ENCODE measurements at regions not wholly inside any gene's neighbourhood (a gene's known extent, or its start where the extent isn't known, plus 50 kb on each side); places are given as distances from the start of the nearest gene placed in this dataset.

GRCh38 chr11:30111786-30112185 lies 95.0 kb upstream of the KCNA4 start:
- Histone ChIP-seq H2AFZ (ENCODE audit: low read length) (no peak overlapping the region), H3K4me3 (ENCODE audit: low read depth, low read length, poor library complexity, severe bottlenecking) (no peak overlapping the region), H3K9ac (ENCODE audit: low read length) (no peak overlapping the region), H3K27me3 (ENCODE audit: insufficient read depth, low read length) (no peaks in the 10 kb centered on the region), H3K4me2 (ENCODE audit: low read length) (no peak overlapping the region), H3K4me1 (ENCODE audit: insufficient read depth, low read length, severe bottlenecking) (no peaks in the 10 kb centered on the region), H3K9me2 (ENCODE audit: low read depth, low read length) (no peaks in the 10 kb centered on the region), H3K9me3 (ENCODE audit: low read length) (no peaks in the 10 kb centered on the region), H4K20me1 (ENCODE audit: insufficient read depth, low read length) (no peaks in the 10 kb centered on the region), H3K36me3 (ENCODE audit: insufficient read depth, low read length) (no peaks in the 10 kb centered on the region), H3K79me2 (ENCODE audit: insufficient read depth, low read length) (no peaks in the 10 kb centered on the region), H3F3A (ENCODE audit: insufficient read depth, low read length) (no peaks in the 10 kb centered on the region), H3K27ac (ENCODE audit: low read depth, low read length, poor library complexity, severe bottlenecking) (no peak overlapping the region)
- TF ChIP-seq EZH2 (IDR thresholded peaks at IDR 0.05; ENCODE audit: borderline replicate concordance, low read length): no peak
- TF ChIP-seq, protein P1, sequence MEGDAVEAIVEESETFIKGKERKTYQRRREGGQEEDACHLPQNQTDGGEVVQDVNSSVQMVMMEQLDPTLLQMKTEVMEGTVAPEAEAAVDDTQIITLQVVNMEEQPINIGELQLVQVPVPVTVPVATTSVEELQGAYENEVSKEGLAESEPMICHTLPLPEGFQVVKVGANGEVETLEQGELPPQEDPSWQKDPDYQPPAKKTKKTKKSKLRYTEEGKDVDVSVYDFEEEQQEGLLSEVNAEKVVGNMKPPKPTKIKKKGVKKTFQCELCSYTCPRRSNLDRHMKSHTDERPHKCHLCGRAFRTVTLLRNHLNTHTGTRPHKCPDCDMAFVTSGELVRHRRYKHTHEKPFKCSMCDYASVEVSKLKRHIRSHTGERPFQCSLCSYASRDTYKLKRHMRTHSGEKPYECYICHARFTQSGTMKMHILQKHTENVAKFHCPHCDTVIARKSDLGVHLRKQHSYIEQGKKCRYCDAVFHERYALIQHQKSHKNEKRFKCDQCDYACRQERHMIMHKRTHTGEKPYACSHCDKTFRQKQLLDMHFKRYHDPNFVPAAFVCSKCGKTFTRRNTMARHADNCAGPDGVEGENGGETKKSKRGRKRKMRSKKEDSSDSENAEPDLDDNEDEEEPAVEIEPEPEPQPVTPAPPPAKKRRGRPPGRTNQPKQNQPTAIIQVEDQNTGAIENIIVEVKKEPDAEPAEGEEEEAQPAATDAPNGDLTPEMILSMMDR (IDR thresholded peaks at IDR 0.05; ENCODE audit: low read length): no peak

DNA sequence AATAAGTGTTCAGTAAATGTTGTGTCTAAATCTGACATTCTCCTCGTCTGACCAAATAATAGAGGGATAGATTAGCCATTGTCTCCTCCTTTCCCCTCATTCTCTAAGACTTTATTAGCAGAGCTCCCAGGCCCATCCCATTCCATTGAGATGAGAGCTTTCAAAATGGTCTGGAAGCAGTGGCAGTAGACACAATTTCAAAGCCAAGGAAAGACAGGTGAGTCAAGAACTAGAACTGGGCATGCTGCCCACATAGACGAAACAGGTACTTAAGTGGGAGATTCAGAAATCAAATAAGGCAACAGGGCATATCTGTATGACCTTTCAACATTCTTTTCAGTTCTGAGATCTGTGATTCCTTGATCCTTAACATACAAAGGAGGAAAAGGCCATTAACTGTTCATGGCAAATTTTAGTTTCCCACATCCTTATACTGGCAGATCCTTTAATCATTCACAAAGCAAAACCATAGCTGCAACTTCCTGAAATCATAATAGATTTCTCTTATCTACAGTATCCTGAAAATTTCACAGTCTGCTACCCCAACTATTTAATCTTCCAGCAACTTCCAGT lies 96.6 kb upstream of the KCNA4 start:
- no peak overlapping the region for H3K4me2 ChIP-seq (ENCODE audit: low read length)
- H3F3A ChIP-seq (ENCODE audit: insufficient read depth, low read length): no peaks in the 10 kb centered on the region
- no peak overlapping the region for H2AFZ ChIP-seq (ENCODE audit: low read length)
- no peak overlapping the region for H3K9ac ChIP-seq (ENCODE audit: low read length)
- TF ChIP-seq EZH2 (IDR thresholded peaks at IDR 0.05; ENCODE audit: borderline replicate concordance, low read length): no peak
- TF ChIP-seq, protein P1 (IDR thresholded peaks at IDR 0.05; ENCODE audit: low read length): no peak
- no peaks in the 10 kb centered on the region for H4K20me1 ChIP-seq (ENCODE audit: insufficient read depth, low read length)
- no peaks in the 10 kb centered on the region for H3K4me1 ChIP-seq (ENCODE audit: insufficient read depth, low read length, severe bottlenecking)
- no peak overlapping the region for H3K4me3 ChIP-seq (ENCODE audit: low read depth, low read length, poor library complexity, severe bottlenecking)
- no peaks in the 10 kb centered on the region for H3K36me3 ChIP-seq (ENCODE audit: insufficient read depth, low read length)
- H3K9me3 ChIP-seq (ENCODE audit: low read length): no peaks in the 10 kb centered on the region
- H3K27me3 ChIP-seq (ENCODE audit: insufficient read depth, low read length): no peaks in the 10 kb centered on the region
- no peak overlapping the region for H3K27ac ChIP-seq (ENCODE audit: low read depth, low read length, poor library complexity, severe bottlenecking)
- H3K9me2 ChIP-seq (ENCODE audit: low read depth, low read length): no peaks in the 10 kb centered on the region
- H3K79me2 ChIP-seq (ENCODE audit: insufficient read depth, low read length): no peaks in the 10 kb centered on the region

DNA sequence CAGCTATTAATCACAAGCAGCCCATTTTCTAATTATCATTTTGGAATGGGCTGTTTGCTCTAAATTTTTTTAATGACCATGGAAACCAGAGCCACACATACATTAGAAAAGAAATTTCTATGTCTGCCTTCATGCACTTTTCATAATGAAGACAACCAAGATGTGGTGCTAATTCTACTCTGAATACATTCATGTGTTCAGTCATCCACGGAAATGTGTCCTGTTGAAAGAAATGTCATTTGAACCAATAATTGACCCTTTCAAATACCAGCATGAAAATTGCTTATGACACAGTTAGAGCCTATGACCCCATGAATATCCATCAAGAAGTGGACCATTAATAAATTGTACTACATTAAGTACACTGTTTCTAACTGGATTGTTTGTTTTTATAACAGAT lies 99.7 kb upstream of the KCNA4 start:
- Histone ChIP-seq H3K36me3 (ENCODE audit: insufficient read depth, low read length) (no peaks in the 10 kb centered on the region), H3K4me2 (ENCODE audit: low read length) (no peak overlapping the region), H2AFZ (ENCODE audit: low read length) (no peak overlapping the region), H3K9ac (ENCODE audit: low read length) (no peak overlapping the region), H4K20me1 (ENCODE audit: insufficient read depth, low read length) (no peaks in the 10 kb centered on the region), H3K27me3 (ENCODE audit: insufficient read depth, low read length) (no peaks in the 10 kb centered on the region), H3K4me3 (ENCODE audit: low read depth, low read length, poor library complexity, severe bottlenecking) (no peak overlapping the region), H3F3A (ENCODE audit: insufficient read depth, low read length) (no peaks in the 10 kb centered on the region), H3K4me1 (ENCODE audit: insufficient read depth, low read length, severe bottlenecking) (no peaks in the 10 kb centered on the region), H3K27ac (ENCODE audit: low read depth, low read length, poor library complexity, severe bottlenecking) (no peak overlapping the region), H3K79me2 (ENCODE audit: insufficient read depth, low read length) (no peaks in the 10 kb centered on the region), H3K9me2 (ENCODE audit: low read depth, low read length) (no peaks in the 10 kb centered on the region), H3K9me3 (ENCODE audit: low read length) (no peaks in the 10 kb centered on the region)
- no peak for TF ChIP-seq EZH2 (IDR thresholded peaks at IDR 0.05; ENCODE audit: borderline replicate concordance, low read length)
- TF ChIP-seq, protein P1 (IDR thresholded peaks at IDR 0.05; ENCODE audit: low read length): no peak

Measured in OCI-LY1 (cell line).